NT2/D1 (cell line): ENCODE measurements at regions not wholly inside any gene's neighbourhood (a gene's known extent, or its start where the extent isn't known, plus 50 kb on each side); places are given as distances from the start of the nearest gene placed in this dataset.

Experiments used
- DNase-seq: peaks from one replicate; pipeline ENCODE4 v3.0.0-alpha.2; 2011; ENCODE audit warnings: low read depth, low spot score
- H3K27me3 ChIP-seq: 2 replicates; pipeline ENCODE4 v1.6.0; 2011; ENCODE audit warnings: mild to moderate bottlenecking; ENCODE audit not compliant: insufficient read length, insufficient read depth
- H3K36me3 ChIP-seq: 2 replicates; pipeline ENCODE4 v1.6.1; 2011; ENCODE audit warnings: mild to moderate bottlenecking, low read length, mixed read lengths; ENCODE audit not compliant: insufficient read depth, insufficient read length
- H3K4me1 ChIP-seq: 2 replicates; pipeline ENCODE4 v1.5.1; 2011; ENCODE audit not compliant: insufficient read depth, insufficient read length
- H3K4me3 ChIP-seq: 2 replicates; pipeline ENCODE4 v1.5.1; 2011; ENCODE audit warnings: low read depth; ENCODE audit not compliant: insufficient read length
- H3K9ac ChIP-seq: 2 replicates; pipeline ENCODE4 v1.6.0; 2011; ENCODE audit warnings: low read depth; ENCODE audit not compliant: insufficient read length
- H3K9me3 ChIP-seq: 2 replicates; pipeline ENCODE4 v1.5.1; 2011; ENCODE audit warnings: mild to moderate bottlenecking, low read length; ENCODE audit not compliant: insufficient read depth
- SUZ12 ChIP-seq: IDR thresholded peaks from 2 replicates; pipeline ENCODE4 v1.6.1; 2011; ENCODE audit not compliant: insufficient read length, insufficient read depth; ENCODE audit errors: extremely low read depth
- YY1 ChIP-seq: IDR thresholded peaks from 2 replicates; pipeline ENCODE4 v1.6.1; 2011; ENCODE audit not compliant: insufficient read length, insufficient read depth
- ZNF274 ChIP-seq: IDR thresholded peaks from 2 replicates; pipeline ENCODE4 v1.6.1; 2011; ENCODE audit warnings: mild to moderate bottlenecking, low read depth, low read length

DNA sequence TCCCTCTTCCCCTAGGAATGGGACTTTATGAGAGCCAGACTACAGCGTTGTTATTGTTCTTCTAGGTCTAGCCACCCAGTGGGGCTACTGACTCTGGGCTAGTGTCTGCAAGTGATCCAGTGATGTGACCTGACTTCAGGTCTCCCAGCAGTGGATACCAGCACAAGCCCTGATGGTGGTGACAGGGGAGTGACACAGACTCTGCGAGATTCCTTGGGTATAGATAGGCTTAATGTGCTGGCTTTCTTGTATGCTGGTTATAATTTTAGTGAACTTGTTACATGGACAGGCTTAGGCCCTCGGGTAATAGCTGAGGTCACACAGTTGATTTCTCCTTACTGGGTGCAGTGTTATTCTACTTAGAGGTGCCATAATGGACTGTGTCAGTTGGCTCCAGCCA lies 106.9 kb downstream of the TBC1D30 start:
- Histone ChIP-seq H3K27me3 (no peaks in the 10 kb centered on the region), H3K4me3 (no peak overlapping the region), H3K9ac (no peak overlapping the region), H3K4me1 (no peaks in the 10 kb centered on the region), H3K9me3 (no peaks in the 10 kb centered on the region), H3K36me3 (no peaks in the 10 kb centered on the region)
- no peak for TF ChIP-seq ZNF274
- TF ChIP-seq YY1 = no peak
- TF ChIP-seq SUZ12 = no peak
- no peak for DNase-seq

DNA sequence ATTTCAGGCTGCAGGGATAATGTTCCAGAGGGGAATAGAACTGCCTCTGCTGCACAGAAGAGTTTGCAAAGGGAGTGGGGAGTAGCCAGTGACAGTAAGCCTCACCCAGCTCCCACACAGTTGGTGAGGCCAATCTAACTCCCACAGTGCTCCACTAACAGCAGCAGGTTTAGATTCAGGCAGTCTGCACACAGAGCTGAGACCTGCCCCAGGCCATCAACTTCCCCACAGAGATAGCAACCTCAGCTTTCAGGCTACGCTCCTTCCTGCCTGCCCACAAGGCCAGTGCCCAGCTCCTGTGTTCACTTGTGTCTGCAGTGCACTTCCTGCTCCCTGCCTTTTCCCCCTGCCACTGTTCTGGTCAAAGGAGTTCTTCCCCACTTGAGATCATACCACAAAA lies 107.5 kb downstream of the TBC1D30 start:
- DNase-seq = no peak
- H3K36me3 ChIP-seq = no peaks in the 10 kb centered on the region
- TF ChIP-seq SUZ12 = no peak

DNA sequence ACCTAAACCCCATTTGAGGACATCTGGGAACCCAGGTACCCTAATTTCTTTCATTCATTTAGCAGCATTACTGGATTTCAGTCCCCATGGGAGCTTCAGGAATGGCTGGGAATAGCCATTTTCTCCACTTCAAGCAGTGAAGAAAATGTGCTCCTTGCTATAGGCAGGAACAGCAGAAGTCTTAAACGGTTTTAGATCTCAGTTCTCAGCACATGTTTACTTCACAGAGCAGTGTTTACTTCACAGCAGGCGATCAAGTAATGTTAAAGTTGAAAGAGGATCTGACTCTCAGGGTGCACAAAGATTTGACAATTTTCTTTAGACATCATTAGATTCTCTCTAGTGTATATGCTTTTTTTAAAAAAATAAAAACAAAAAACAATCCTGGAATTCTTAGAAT lies 109.3 kb downstream of the TBC1D30 start:
- Histone ChIP-seq H3K9ac (no peak overlapping the region), H3K36me3 (no peaks in the 10 kb centered on the region), H3K27me3 (no peaks in the 10 kb centered on the region), H3K4me3 (no peak overlapping the region), H3K9me3 (no peaks in the 10 kb centered on the region), H3K4me1 (no peaks in the 10 kb centered on the region)
- DNase-seq = no peak
- TF ChIP-seq ZNF274 (no peak), YY1 (no peak), SUZ12 (no peak)

More for the DNA sequence above, 107.5 kb downstream of the TBC1D30 start:
- H3K9ac ChIP-seq = no peak overlapping the region
- H3K27me3 ChIP-seq = no peaks in the 10 kb centered on the region
- no peak overlapping the region for H3K4me3 ChIP-seq
- no peaks in the 10 kb centered on the region for H3K4me1 ChIP-seq
- H3K9me3 ChIP-seq = no peaks in the 10 kb centered on the region

- DNase-seq = no peak
- Histone ChIP-seq H3K4me1 (no peaks in the 10 kb centered on the region), H3K9ac (no peak overlapping the region), H3K9me3 (no peaks in the 10 kb centered on the region), H3K4me3 (no peak overlapping the region), H3K36me3 (no peaks in the 10 kb centered on the region), H3K27me3 (no peaks in the 10 kb centered on the region)
- no peak for TF ChIP-seq SUZ12
- no peak for TF ChIP-seq ZNF274
- TF ChIP-seq YY1 = no peak
These were observed 113.0 kb downstream of the TBC1D30 start for GRCh38 chr12:64937452-64937851.

GRCh38 chr12:64938179-64938578 lies 113.7 kb downstream of the TBC1D30 start:
- H3K27me3 ChIP-seq = no peaks in the 10 kb centered on the region
- H3K4me3 ChIP-seq = no peak overlapping the region
- no peak for TF ChIP-seq SUZ12
- no peak for TF ChIP-seq ZNF274
- no peak for TF ChIP-seq YY1
- no peaks in the 10 kb centered on the region for H3K9me3 ChIP-seq
- DNase-seq = no peak
- H3K36me3 ChIP-seq = no peaks in the 10 kb centered on the region
- no peaks in the 10 kb centered on the region for H3K4me1 ChIP-seq
- H3K9ac ChIP-seq = no peak overlapping the region

- no peaks in the 10 kb centered on the region for H3K36me3 ChIP-seq
- H3K9me3 ChIP-seq = no peaks in the 10 kb centered on the region
- no peak for DNase-seq
- no peaks in the 10 kb centered on the region for H3K27me3 ChIP-seq
- TF ChIP-seq YY1 (no peak), ZNF274 (no peak), SUZ12 (no peak)
- no peak overlapping the region for H3K9ac ChIP-seq
- H3K4me3 ChIP-seq = no peak overlapping the region
- H3K4me1 ChIP-seq = peaks cover 2% of the 10 kb centered on the region
These were observed 119.2 kb downstream of the TBC1D30 start for GRCh38 chr12:64943686-64944085.

GRCh38 chr12:64944966-64945365 lies 120.5 kb downstream of the TBC1D30 start:
- TF ChIP-seq SUZ12 (no peak), ZNF274 (no peak), YY1 (no peak)
- Histone ChIP-seq H3K27me3 (no peaks in the 10 kb centered on the region), H3K9ac (no peak overlapping the region), H3K4me3 (no peak overlapping the region), H3K36me3 (no peaks in the 10 kb centered on the region), H3K4me1 (peaks cover 2% of the 10 kb centered on the region), H3K9me3 (no peaks in the 10 kb centered on the region)
- no peak for DNase-seq

DNA sequence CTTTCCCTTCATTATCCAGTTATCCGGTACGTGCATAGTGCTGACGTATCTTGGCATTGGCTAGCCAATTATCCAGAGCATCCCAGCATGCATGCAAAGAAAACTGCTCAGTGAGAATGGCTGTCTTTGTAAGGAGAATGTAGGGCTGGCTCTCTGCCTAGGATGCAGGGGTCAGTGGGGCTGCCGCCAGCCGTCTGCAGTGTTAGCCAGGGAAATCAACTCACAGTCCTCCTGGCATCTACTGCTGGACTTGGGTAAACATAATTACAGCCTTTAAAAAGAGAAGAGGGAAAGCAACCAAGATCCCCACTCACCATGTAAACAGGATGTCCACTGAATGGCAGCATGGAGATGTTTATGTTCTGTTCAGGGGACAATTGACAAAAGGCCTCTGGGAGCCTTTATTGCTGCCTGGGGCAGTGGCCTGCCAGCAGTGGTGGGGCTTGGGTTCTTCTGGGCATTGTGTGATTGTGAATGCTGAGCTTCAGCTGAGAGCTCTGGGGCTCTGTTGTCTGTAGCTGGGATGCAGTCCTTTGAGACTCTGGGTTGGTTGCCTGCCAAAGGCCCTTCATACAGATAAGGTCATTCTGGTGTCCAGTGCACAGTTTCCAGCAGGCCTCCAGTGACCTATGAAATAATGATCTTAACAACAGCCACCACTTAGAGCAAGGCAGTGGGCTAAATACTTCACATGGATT lies 121.8 kb downstream of the TBC1D30 start:
- Histone ChIP-seq H3K4me3 (no peak overlapping the region), H3K4me1 (peaks cover 2% of the 10 kb centered on the region), H3K27me3 (no peaks in the 10 kb centered on the region), H3K9ac (no peak overlapping the region), H3K9me3 (no peaks in the 10 kb centered on the region), H3K36me3 (no peaks in the 10 kb centered on the region)
- TF ChIP-seq SUZ12 (no peak), YY1 (no peak), ZNF274 (no peak)
- no peak for DNase-seq
